ENCODE measurements at regions not wholly inside any gene's neighbourhood (a gene's known extent, or its start where the extent isn't known, plus 50 kb on each side); places are given as distances from the start of the nearest gene placed in this dataset.

GRCh38 chr10:131646551-131647525 lies 254.0 kb upstream of the PPP2R2D start:
- Mint-ChIP-seq H3K9me3 (no peaks in the 10 kb centered on the region), H3K27me3 (ENCODE audit: low read depth in 2 of 2) (peaks cover 5 to 9% of the 10 kb centered on the region in 2 donors), H3K27ac (no peak overlapping the region), H3K36me3 (no peaks in the 10 kb centered on the region), H3K4me1 (no peaks in the 10 kb centered on the region), H3K4me3 (no peak overlapping the region)
- H3K36me3 ChIP-seq (ENCODE audit: control insufficient read depth, insufficient read depth, low read length): no peaks in the 10 kb centered on the region
- no peak overlapping the region for H3K27ac ChIP-seq (ENCODE audit: low read length)
- no peaks in the 10 kb centered on the region for H3K9me3 ChIP-seq (ENCODE audit: control insufficient read depth, insufficient read depth, low read length)
- H3K27me3 ChIP-seq (ENCODE audit: control insufficient read depth, insufficient read depth, low read length): no peaks in the 10 kb centered on the region
- H3K4me3 ChIP-seq (ENCODE audit: low read length): no peak overlapping the region
- no peak for ATAC-seq
- TF ChIP-seq CTCF (IDR thresholded peaks at IDR 0.05): no peak
- 82% methylated on average over 30 of the region's 30 CpGs for whole genome bisulfite sequencing (ENCODE audit: insufficient coverage)
- intact Hi-C loops (cut with micrococcal nuclease): no loop called here
- no peak for DNase-seq
- H3K4me1 ChIP-seq (ENCODE audit: control insufficient read depth, insufficient read depth, low read length): no peaks in the 10 kb centered on the region

DNA sequence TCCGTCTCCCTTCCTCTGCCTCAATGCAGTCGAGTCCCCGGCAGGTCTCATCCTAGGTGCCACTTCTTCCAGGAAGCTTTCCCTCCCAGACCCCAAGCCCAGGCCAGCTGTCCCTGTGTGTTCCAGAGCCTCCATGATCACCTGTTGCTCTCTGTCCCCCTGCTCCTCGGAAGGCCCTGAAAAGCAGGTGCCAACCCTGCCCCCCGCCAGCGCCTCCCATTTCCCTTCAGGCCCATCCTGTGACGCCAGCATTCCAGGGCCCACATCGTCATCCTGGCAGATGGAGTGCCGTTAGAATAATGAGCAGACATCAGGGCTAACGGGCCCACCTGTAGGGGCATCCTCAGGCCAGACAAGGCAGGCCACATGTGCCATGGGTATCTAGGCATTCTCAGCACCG lies 253.0 kb upstream of the PPP2R2D start:
- Histone ChIP-seq H3K27ac (ENCODE audit: low read length) (no peak overlapping the region), H3K4me1 (ENCODE audit: control insufficient read depth, insufficient read depth, low read length) (peaks cover 5% of the 10 kb centered on the region), H3K27me3 (ENCODE audit: control insufficient read depth, insufficient read depth, low read length) (no peaks in the 10 kb centered on the region), H3K9me3 (ENCODE audit: control insufficient read depth, insufficient read depth, low read length) (no peaks in the 10 kb centered on the region), H3K4me3 (ENCODE audit: low read length) (no peak overlapping the region), H3K36me3 (ENCODE audit: control insufficient read depth, insufficient read depth, low read length) (no peaks in the 10 kb centered on the region)
- no peaks in the 10 kb centered on the region for H3K9me3 Mint-ChIP-seq
- ATAC-seq: no peak
- peaks cover 8 to 9% of the 10 kb centered on the region in 2 donors for H3K27me3 Mint-ChIP-seq (ENCODE audit: low read depth in 2 of 2)
- H3K4me3 Mint-ChIP-seq: no peak overlapping the region
- DNase-seq: no peak
- H3K27ac Mint-ChIP-seq: no peak overlapping the region
- 83% methylated on average over 11 of the region's 11 CpGs for WGBS (ENCODE audit: insufficient coverage)
- no peaks in the 10 kb centered on the region for H3K36me3 Mint-ChIP-seq
- intact Hi-C loops (cut with micrococcal nuclease): no loop called here
- H3K4me1 Mint-ChIP-seq: no peaks in the 10 kb centered on the region
- TF ChIP-seq CTCF (IDR thresholded peaks at IDR 0.05): no peak

DNA sequence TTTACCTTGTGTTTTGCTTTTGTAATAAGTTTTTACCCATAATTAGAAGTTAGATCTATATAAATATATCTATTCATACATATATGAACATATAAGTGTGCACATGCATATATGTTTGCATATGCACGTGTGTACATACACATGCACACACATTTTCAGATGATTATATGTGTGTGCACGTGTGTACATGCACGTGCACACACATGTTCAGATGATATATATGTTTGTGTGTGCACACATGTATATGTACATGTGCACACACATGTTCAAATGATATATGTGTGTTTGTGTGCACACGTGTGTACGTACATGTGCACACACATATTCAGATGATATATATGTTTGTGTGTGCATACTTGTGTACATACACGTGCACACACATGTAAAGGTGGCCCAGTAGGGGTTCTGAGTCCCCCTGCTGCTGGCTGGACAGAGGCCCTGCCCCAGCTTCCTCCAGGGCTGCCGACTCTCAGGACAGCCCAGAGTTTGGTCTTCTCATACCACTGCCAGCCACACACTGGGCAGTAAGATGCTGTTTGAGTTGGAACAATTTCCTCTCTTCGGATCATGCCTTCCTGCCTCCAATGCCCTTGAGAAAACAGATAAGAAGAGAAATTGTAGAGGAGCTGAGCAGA lies 252.3 kb upstream of the PPP2R2D start:
- Histone ChIP-seq H3K27ac (ENCODE audit: low read length) (no peak overlapping the region), H3K4me1 (ENCODE audit: control insufficient read depth, insufficient read depth, low read length) (peaks cover 5% of the 10 kb centered on the region), H3K36me3 (ENCODE audit: control insufficient read depth, insufficient read depth, low read length) (no peaks in the 10 kb centered on the region), H3K9me3 (ENCODE audit: control insufficient read depth, insufficient read depth, low read length) (no peaks in the 10 kb centered on the region), H3K4me3 (ENCODE audit: low read length) (no peak overlapping the region), H3K27me3 (ENCODE audit: control insufficient read depth, insufficient read depth, low read length) (no peaks in the 10 kb centered on the region)
- WGBS (ENCODE audit: insufficient coverage): 80% methylated on average over 8 of the region's 8 CpGs
- H3K27ac Mint-ChIP-seq: no peak overlapping the region
- ATAC-seq: no peak
- TF ChIP-seq CTCF (IDR thresholded peaks at IDR 0.05): no peak
- intact Hi-C loops (cut with micrococcal nuclease): no loop called here
- H3K36me3 Mint-ChIP-seq: no peaks in the 10 kb centered on the region
- H3K4me1 Mint-ChIP-seq: no peaks in the 10 kb centered on the region
- no peaks in the 10 kb centered on the region for H3K9me3 Mint-ChIP-seq
- peaks cover 9 to 13% of the 10 kb centered on the region in 2 donors for H3K27me3 Mint-ChIP-seq (ENCODE audit: low read depth in 2 of 2)
- no peak for DNase-seq
- no peak overlapping the region for H3K4me3 Mint-ChIP-seq

Data from natural killer cell (primary cell).